Progenitor cell of endocrine pancreas (in vitro differentiated cells): ENCODE measurements at regions not wholly inside any gene's neighbourhood (a gene's known extent, or its start where the extent isn't known, plus 50 kb on each side); places are given as distances from the start of the nearest gene placed in this dataset.

ENCODE experiments used
- DNase-seq: peaks from one replicate; pipeline ENCODE4 v3.0.0; 2021; ENCODE audit warnings: low spot score; ENCODE audit not compliant: unreplicated experiment
- H3K27ac Mint-ChIP-seq: 2 replicates; pipeline ENCODE4 v1.8.0; 2021; ENCODE audit warnings: mild to moderate bottlenecking, moderate library complexity, mixed read lengths
- H3K27me3 Mint-ChIP-seq: 2 replicates; pipeline ENCODE4 v1.8.0; 2021; ENCODE audit warnings: mixed read lengths
- H3K36me3 Mint-ChIP-seq: 2 replicates; pipeline ENCODE4 v1.8.0; 2022; ENCODE audit warnings: mixed read lengths; ENCODE audit not compliant: insufficient read depth
- H3K4me1 Mint-ChIP-seq: 2 replicates; pipeline ENCODE4 v1.8.0; 2021; ENCODE audit warnings: low read depth, mixed read lengths
- H3K4me3 Mint-ChIP-seq: 2 replicates; pipeline ENCODE4 v1.8.0; 2021; ENCODE audit warnings: low read depth, mild to moderate bottlenecking, moderate library complexity, mixed read lengths
- H3K9me3 Mint-ChIP-seq: 2 replicates; pipeline ENCODE4 v1.8.0; 2021; ENCODE audit warnings: low read depth, mixed read lengths
- CTCF ChIP-seq: fragments of 200-600 bp; sonication (generic); IDR thresholded peaks from one replicate; pipeline ENCODE4 v1.5.0; 2021; ENCODE audit warnings: antibody characterized with exemption, mild to moderate bottlenecking; ENCODE audit not compliant: unreplicated experiment

- Mint-ChIP-seq H3K27me3 (no peaks in the 10 kb centered on the region), H3K4me1 (no peaks in the 10 kb centered on the region), H3K27ac (no peak overlapping the region), H3K36me3 (no peaks in the 10 kb centered on the region), H3K4me3 (no peak overlapping the region), H3K9me3 (no peaks in the 10 kb centered on the region)
- DNase-seq, result no peak
- no peak for TF ChIP-seq CTCF
Observed at GRCh38 chrX:20668550-20668949, 401.8 kb upstream of the RPS6KA3 start.

- Mint-ChIP-seq H3K4me1 (no peaks in the 10 kb centered on the region), H3K36me3 (no peaks in the 10 kb centered on the region), H3K9me3 (no peaks in the 10 kb centered on the region), H3K27me3 (no peaks in the 10 kb centered on the region), H3K4me3 (no peak overlapping the region), H3K27ac (no peak overlapping the region)
- no peak for TF ChIP-seq CTCF
- DNase-seq, result no peak
Observed at GRCh38 chrX:20666331-20666730, 399.6 kb upstream of the RPS6KA3 start.

- H3K4me3 Mint-ChIP-seq, result no peak overlapping the region
- no peak for TF ChIP-seq CTCF
- no peaks in the 10 kb centered on the region for H3K9me3 Mint-ChIP-seq
- no peaks in the 10 kb centered on the region for H3K36me3 Mint-ChIP-seq
- no peaks in the 10 kb centered on the region for H3K27me3 Mint-ChIP-seq
- DNase-seq, result no peak
- H3K27ac Mint-ChIP-seq, result no peak overlapping the region
- H3K4me1 Mint-ChIP-seq, result no peaks in the 10 kb centered on the region
Observed at GRCh38 chrX:20665481-20665880, 398.8 kb upstream of the RPS6KA3 start.

GRCh38 chrX:20664774-20665173, 398.1 kb upstream of the RPS6KA3 start:
- Mint-ChIP-seq H3K27ac (no peak overlapping the region), H3K4me3 (no peak overlapping the region), H3K9me3 (no peaks in the 10 kb centered on the region), H3K27me3 (no peaks in the 10 kb centered on the region), H3K36me3 (no peaks in the 10 kb centered on the region), H3K4me1 (no peaks in the 10 kb centered on the region)
- no peak for TF ChIP-seq CTCF
- DNase-seq, result no peak

- H3K4me3 Mint-ChIP-seq, result no peak overlapping the region
- TF ChIP-seq CTCF, result no peak
- peaks cover 4% of the 10 kb centered on the region for H3K9me3 Mint-ChIP-seq
- no peaks in the 10 kb centered on the region for H3K27me3 Mint-ChIP-seq
- H3K36me3 Mint-ChIP-seq, result no peaks in the 10 kb centered on the region
- DNase-seq, result no peak
- no peaks in the 10 kb centered on the region for H3K4me1 Mint-ChIP-seq
- no peak overlapping the region for H3K27ac Mint-ChIP-seq
Observed at GRCh38 chrX:20664131-20664530, 397.4 kb upstream of the RPS6KA3 start.
